IPS-18c (cell line): ENCODE measurements at regions not wholly inside any gene's neighbourhood (a gene's known extent, or its start where the extent isn't known, plus 50 kb on each side); places are given as distances from the start of the nearest gene placed in this dataset.
"Not testable (repeated sequence)": the region's sequence is repeated elsewhere in the genome, so short reads cannot be mapped to it uniquely, and the experiment has no call there.

Experiments
- H3K4me3 ChIP-seq: 2 replicates; pipeline ENCODE4 v1.7.0; 2013; ENCODE audit warnings: low read depth, mild to moderate bottlenecking, low read length, moderate library complexity; ENCODE audit not compliant: insufficient read depth
- H3K9me3 ChIP-seq: one replicate; pipeline ENCODE4 v1.6.1; 2013; ENCODE audit warnings: mild to moderate bottlenecking, low read length, moderate library complexity; ENCODE audit not compliant: control insufficient read depth, insufficient read depth

DNA sequence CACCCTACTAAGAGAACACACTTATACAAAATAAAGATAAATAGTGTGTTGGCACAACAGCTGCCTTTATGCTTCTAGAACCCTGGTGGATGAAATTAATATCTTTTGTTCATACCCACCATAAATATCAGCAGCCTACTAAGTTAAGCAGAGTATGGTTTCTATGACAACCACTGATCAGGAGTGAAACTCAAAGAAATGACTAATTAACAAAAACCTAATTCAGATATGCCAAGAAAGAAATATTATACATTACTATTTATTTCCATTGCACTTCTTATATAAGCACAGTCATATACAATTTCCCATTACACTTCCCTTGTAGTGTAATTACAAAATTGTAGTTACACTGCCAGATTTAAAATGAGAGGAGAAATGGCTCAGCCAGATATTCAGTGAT, 164.1 kb upstream of the CDKN3 start:
- H3K9me3 ChIP-seq = peaks cover 2% of the 10 kb centered on the region

DNA sequence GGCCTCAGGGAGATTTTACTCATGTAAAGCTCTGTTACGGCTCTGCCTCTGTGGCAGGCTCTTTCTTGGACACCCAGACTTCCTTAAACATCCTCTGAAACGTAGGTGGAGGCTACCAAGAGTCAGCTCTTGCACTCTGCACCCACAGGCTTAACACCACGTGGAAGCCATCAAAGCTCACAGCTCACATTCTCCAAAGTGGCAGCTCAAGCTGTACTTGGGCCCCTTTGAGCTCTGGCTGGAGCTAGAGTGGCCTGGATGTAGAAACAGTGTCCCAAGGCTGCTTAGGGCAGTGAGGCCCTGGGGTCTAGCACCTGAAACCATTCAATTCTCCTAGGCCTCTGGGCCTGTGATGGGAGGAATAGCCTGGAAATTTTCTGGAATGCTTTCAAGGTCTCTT, 155.3 kb upstream of the CDKN3 start:
- Histone ChIP-seq H3K4me3 (no peak overlapping the region), H3K9me3 (peaks cover 2% of the 10 kb centered on the region)

More for the DNA sequence above, 164.1 kb upstream of the CDKN3 start:
- no peak overlapping the region for H3K4me3 ChIP-seq

DNA sequence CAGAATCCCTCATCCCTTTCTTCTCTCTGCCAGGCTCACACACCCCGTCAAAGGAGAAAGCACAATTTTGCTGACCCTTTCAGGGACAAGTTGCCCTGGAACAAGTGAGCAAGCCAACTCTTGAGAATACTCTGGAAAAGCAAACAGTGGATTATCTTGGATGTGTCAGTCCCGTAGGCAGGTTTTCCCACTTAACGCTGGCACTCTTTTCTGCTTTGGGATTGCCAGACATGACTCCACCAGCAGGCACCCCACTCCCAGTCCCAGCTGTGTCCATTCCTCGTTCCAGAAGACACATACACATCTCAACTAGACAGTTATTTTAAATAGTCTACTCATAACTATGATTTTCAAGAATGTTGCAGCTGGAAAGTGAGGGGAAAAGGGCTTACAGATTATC, 145.5 kb upstream of the CDKN3 start:
- Histone ChIP-seq H3K9me3 (peaks cover 2% of the 10 kb centered on the region), H3K4me3 (no peak overlapping the region)

DNA sequence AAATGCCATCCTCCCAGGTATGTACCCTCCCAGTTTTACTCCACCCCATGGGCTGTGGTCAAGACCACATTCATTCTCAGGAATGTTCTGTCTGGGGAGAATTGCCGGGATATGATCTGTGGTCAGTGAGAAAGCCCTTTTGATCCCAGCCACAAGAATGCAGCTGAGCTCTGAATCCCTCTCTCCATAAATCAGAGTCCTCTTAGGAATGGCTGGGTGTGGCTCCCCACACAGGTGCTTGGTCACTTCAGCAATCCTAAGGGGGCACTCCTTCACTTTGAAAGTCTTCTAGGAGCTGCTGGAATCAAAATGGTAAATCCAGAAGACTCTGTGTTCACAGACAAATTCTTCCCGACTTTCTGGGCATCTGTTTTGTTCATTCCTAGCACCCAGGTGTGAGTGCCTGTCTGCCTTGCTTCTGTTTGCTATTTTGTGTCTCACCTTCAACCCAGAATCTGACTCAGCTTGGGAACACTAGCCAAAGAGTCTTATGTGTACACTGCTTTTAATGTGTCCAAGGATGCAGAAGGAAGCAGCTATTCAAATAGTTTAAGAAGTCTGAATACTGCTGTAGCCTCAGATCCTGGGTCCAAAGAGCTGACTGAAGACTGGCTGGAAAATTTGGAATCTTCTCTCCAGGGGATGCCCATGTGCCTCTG, 144.6 kb upstream of the CDKN3 start:
- Histone ChIP-seq H3K4me3 (no peak overlapping the region), H3K9me3 (peaks cover 2% of the 10 kb centered on the region)

DNA sequence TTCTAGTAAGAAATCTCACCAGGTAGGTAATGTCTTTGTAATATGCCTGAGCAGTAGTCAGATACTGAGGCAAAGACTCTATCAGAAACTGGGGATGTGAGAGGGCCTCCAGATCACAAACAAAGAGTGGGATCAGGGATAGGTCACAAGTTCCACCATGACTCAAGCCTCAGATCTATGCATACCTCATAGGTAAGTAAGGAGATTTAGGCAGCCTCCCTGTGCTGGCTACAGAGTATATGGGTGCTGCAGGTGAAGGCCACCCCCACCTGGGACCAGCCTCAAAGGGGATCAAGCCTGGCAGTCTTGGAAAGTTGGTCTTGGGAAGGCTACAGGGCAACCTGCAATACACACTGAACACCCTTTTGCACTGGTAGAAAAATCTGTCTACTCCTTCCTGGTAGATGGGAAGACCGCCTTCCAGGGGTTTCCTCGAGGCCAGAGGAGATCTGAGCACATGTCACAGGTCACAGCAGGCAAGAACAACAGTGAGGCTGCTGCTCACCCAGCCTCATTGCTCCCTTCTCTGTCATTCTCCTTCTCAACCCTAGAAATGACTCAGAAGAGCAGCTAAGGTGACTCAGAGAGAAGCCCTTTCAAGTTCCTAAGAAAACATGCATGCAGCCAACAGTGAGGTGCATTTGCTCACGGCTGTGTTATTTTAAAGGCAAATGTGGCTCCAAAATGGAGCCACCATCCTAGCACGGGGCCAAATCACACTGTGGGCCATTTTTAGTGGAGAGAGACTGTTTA, 143.4 kb upstream of the CDKN3 start:
- Histone ChIP-seq H3K4me3 (no peak overlapping the region), H3K9me3 (peaks cover 2% of the 10 kb centered on the region)

DNA sequence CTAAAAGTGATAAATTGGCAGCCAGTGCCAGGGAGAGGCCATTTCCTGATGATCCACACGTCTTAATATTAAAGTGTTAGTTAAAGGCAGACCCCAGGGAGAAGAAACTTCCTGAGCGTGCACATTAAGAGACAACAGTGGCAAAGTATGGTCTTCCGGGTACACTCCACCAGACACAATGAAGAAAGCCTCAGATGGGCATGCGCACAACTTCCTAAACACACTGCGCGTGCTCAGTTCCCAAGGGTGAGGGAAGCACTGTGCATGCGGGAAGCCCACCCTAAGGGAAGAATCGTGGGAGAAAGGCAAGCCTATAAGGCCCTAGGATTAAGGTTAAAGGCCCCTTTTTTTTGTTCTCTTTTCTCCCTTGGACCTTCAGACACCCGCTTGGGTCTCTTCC, 140.7 kb upstream of the CDKN3 start:
- peaks cover 2% of the 10 kb centered on the region for H3K9me3 ChIP-seq
- H3K4me3 ChIP-seq = no peak overlapping the region

DNA sequence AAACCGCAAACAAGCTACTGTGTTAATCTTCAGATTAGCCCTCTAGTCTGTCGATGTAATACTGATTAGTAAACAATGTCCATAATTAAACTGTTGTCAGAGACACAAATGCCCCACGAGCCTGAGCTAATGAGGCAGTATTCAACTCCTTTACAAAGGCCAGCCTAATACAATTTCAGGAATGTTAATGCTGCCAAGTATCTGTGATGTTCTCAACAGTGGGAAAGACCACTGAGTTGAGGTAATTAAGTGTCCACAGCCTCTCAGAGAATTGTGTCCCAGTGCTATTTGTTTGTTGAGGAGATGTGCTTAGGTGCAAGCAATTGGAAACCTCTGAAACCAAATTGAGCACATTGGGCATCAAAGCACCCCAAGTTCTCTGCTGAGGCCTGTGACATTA, 139.4 kb upstream of the CDKN3 start:
- Histone ChIP-seq H3K9me3 (peaks cover 2% of the 10 kb centered on the region), H3K4me3 (no peak overlapping the region)

DNA sequence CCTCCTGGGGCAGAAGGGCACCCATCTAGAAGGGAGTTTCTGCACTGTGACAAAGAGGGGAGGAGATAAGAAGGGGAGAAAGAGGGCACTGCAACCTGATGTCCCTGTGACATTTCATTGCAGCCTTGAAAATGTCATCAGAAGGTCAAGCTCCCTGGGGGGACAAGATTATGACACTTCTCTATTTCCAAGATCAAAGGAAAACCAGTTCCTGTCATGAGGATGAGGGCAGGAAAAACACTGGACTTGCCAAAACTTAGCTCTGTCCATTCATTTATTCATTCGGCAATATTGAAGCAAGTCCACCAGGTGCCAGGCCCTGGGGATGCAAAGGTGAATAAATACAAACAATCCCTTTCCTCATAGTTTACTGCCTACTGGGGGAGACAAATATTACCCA, 138.4 kb upstream of the CDKN3 start:
- no peak overlapping the region for H3K4me3 ChIP-seq

DNA sequence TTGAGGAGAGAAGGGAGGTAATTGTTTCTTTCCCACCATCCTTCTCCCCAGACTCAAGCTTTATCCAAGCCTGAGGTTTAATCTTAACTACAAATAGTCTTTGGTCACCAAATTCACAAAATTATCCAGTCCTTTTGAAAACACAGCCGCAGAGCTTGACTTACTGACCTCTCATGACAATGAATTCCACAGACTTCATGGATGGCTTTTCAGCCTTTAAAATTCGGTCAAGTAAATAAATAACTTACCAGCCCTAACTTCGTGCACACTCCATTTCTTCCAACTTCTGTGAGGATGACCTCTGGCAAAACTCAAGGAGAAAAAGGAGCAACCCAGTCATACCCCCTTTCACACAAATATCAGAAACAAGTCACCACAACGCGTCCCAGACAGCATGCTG, 137.0 kb upstream of the CDKN3 start:
- no peaks in the 10 kb centered on the region for H3K9me3 ChIP-seq
- no peak overlapping the region for H3K4me3 ChIP-seq

More for the DNA sequence above, 138.4 kb upstream of the CDKN3 start:
- peaks cover 2% of the 10 kb centered on the region for H3K9me3 ChIP-seq

DNA sequence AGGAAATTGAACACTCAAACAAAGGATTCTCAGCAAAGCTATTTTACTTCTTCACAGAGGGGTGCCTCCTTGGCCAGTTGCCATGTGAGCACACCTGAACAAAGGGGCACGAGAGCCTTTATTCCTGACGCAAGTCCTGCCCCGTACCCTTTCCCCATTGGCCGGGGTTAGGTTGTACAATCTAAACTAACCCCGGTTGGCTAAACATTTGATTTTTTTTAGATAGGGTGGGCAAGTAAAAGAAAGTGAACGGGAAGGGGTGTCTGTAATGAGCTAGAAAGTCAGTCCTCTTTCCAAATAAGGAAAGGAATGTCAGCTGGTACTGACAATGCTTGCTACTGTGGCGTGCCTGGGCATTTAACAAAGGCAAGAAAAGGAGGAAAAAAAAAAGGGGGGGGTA, 135.5 kb upstream of the CDKN3 start:
- H3K9me3 ChIP-seq = no peaks in the 10 kb centered on the region
- no peak overlapping the region for H3K4me3 ChIP-seq

DNA sequence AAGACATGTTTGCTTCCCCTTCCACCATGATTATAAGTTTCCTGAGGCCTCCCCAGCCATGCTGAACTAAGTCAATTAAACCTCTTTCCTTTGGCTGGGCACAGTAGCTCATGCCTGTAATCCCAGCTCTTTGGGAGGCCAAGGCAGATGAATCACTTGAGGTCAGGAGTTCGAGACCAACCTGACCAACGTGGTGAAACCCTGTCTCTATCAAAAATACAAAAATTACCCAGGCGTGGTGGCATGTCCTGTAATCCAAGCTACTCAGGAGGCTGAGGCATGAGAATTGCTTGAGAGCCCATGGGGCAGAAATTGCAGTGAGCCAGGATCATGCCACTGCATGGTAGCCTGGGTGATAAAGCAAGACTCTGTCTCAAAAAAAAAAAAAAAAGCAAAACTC, 130.2 kb upstream of the CDKN3 start:
- H3K4me3 ChIP-seq, H3K9me3 ChIP-seq: not testable (repeated sequence)

DNA sequence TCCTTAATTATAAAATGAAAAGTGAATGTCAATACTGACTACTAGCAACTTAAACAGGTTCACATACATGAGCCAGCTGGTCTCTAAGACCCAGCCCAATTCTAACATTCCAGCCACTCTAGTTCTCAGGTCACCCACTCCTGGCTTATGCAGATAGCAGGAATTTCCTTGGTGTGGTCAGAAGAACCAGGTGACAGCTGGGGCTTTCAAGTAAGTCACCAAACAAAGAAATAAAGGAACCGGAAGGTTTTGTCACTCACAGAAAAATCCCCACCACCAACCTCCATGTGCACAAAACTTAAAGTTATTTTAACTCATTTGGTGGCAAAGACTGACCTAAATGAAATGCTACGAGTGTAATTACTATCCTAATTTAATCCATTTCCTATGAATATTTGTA, 129.6 kb upstream of the CDKN3 start:
- H3K4me3 ChIP-seq = no peak overlapping the region
- H3K9me3 ChIP-seq = no peaks in the 10 kb centered on the region

DNA sequence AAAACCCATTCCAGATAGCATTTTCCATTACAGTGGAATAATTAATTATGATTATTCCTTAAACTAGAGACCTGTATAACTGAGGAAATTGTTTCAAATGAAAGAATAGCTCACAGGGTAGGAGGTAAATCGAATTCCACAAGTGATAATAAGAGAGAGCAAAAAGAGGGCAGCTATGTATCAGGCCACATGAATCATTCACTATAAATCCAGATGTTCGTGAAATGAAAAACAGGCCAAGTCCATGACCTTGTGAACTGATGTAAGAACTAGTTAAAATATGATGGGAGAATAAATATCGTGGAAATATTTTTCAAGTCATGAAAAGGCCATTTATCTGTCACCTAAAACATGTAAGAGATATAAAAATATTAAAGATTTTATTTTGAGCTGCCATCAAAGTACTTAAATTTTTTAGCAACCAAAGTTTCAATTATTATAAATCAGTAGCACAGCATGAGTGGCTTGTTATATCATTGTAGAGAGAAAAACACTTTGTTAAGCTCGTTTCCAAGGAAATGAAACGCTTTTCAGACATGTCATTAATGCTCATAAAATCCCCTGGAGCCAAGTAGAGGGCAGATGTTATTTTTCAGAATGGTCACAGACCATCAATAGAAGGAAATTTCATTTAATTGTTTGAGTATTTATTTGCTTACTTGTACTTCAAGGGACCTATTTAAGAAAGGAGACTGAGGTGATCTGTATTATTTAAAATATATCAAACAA, 120.6 kb upstream of the CDKN3 start:
- H3K9me3 ChIP-seq = no peaks in the 10 kb centered on the region

DNA sequence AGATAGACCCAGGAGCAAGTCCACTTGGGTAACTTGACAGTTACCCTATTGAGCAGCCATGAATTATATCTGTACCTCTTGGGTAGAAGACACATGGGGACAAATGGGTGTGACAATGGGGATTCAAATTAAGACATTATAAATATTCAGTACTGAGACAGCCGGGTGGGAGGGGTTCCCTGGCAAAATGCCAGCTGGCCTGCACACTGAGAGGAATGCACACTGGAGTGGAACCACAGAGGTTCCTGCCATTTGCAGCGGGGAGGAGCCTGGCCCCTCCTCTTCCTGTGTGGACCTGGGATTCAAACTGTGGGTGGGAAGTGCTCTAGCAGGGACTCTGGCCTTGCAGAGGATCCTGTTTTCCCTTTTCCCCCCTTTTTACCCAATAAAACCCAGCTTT, 118.7 kb upstream of the CDKN3 start:
- H3K9me3 ChIP-seq = peaks cover 2% of the 10 kb centered on the region
- H3K4me3 ChIP-seq = no peak overlapping the region

More for the DNA sequence above, 120.6 kb upstream of the CDKN3 start:
- no peak overlapping the region for H3K4me3 ChIP-seq

DNA sequence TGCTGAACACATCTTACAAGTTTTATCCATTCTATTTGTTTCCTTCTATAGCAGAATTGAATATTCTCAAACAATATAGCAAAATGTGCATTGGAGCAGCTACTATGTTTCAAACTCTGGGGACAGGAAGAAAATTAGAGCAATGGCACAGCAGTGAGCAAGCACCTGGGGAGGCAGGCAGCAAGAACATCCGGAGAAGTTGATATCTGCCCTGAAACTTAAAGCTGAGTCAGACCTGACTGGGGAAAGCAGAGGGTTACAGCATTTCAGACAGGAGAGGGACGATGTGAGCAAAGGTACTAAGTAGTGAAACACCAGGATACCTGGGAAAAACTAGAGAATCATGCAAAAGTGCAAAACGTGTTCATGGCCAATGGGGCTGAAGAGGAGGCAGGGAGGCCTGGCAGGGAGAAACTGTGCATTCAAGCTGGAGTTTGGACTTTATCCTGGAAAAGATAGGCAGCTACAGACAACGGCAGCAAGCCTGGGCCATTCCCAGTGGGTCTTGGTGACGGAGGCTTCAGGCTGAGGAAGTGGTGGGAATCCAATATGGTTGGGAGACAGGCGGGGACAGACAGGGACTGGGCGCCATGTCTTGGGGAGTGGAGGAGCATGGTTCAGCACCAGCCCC, 118.0 kb upstream of the CDKN3 start:
- H3K9me3 ChIP-seq = peaks cover 2% of the 10 kb centered on the region

DNA sequence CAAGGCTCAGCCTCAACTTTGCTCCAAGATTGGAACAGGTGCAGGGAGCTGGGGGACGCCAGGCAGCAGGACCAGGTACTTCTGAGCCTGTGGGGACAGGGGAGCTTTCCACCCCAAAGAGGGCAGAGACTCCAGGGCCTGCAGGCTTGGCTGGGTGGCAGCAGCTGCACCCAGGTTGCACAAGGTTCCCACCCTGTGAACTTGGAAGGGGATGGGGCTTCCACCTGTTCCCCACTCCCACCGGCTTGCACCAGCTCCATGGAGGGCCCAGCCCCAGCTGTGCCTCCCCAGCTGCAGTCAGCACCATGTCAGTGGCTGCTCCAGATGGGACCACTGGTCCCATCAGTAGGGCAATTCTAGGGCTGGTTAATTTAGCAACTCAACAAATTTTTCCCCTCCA, 114.0 kb upstream of the CDKN3 start:
- no peak overlapping the region for H3K4me3 ChIP-seq

More for the DNA sequence above, 118.0 kb upstream of the CDKN3 start:
- H3K4me3 ChIP-seq = no peak overlapping the region

DNA sequence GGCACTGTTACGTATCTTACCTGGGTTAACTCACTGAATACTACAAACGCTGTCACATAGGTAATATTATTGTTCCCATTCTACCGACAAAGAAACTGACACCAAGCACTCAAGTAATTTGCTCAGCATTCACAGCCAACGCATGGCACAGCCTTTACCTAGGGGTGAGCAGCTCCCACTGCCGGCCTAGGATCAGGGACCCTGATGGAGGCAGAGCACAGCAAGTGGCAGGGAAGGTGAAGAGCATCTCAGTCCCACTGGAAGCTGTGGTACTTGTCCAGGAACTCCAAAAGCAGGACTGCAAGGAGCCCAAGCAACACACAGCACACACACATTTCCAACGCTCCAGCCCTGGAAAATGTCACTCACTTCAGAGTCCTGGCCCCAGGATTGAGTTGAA, 111.8 kb upstream of the CDKN3 start:
- Histone ChIP-seq H3K4me3 (no peak overlapping the region), H3K9me3 (peaks cover 2% of the 10 kb centered on the region)

More for the DNA sequence above, 114.0 kb upstream of the CDKN3 start:
- peaks cover 2% of the 10 kb centered on the region for H3K9me3 ChIP-seq
